ENCODE measurements at regions not wholly inside any gene's neighbourhood (a gene's known extent, or its start where the extent isn't known, plus 50 kb on each side); places are given as distances from the start of the nearest gene placed in this dataset.

GRCh38 chr15:93294896-93295295, 205.9 kb upstream of the RGMA start:
- no peak for DNase-seq

DNA sequence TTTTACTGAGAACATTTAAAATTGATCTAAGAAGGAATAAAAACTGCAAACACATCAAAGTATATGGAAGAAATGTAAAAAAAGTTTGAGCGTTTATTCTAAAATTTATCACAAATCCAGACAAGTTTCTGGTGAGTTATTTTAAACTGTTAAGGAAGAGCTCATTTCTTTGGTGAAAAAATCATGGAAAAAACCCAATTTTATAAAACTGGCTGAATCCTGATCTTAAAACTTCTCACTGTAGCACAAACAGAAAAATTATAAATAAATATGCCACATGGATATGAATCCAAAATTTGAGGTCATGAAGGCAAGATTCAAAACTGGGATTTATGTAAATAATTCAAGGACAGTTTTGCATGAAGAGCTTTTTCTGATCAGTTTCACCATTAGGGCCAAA, 205.1 kb upstream of the RGMA start:
- no peak for DNase-seq

- DNase-seq: no peak
Observed at GRCh38 chr15:93291380-93291779, 202.4 kb upstream of the RGMA start.

GRCh38 chr15:93290618-93290946, 201.6 kb upstream of the RGMA start:
- DNase-seq: no peak

- no peak for DNase-seq
Observed at GRCh38 chr15:93289941-93290617, 201.1 kb upstream of the RGMA start.

DNA sequence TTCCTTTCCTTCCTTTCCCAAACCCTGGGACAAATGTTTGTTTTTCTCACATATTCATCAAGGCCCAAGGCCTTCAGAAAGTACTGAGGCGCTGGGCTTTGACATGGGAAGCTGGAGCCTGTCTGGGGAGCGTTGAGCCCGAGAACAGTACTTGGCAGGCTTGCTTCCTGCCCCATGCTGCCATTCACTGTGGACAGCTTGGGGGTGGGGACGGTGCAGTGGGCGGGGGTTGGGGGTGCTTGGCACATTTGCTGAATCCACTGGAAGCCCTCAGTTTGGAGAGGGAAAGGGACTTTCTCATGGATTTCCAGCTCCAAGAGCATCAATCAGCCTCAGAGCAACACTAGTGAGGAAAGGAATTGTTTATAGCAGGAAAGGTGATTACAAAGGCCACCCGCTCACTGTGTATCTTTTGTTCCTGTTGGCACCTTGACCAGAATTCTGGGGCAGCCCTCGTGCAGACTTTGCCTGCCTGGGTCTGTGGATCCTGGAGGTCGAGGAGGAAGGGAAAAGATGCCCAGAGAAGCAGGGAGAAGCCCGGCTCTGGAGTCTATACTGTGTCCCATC, 199.8 kb upstream of the RGMA start:
- no peak for DNase-seq

GRCh38 chr15:93286446-93286845, 197.4 kb upstream of the RGMA start:
- no peak for DNase-seq

- no peak for DNase-seq
Observed at GRCh38 chr15:93283854-93284253, 194.8 kb upstream of the RGMA start.

GRCh38 chr15:93282808-93283207, 193.8 kb upstream of the RGMA start:
- no peak for DNase-seq

- no peak for DNase-seq
Observed at GRCh38 chr15:93278783-93279182, 189.8 kb upstream of the RGMA start.

GRCh38 chr15:93278006-93278405, 189.0 kb upstream of the RGMA start:
- DNase-seq: no peak

GRCh38 chr15:93274257-93274656, 185.2 kb upstream of the RGMA start:
- no peak for DNase-seq

DNA sequence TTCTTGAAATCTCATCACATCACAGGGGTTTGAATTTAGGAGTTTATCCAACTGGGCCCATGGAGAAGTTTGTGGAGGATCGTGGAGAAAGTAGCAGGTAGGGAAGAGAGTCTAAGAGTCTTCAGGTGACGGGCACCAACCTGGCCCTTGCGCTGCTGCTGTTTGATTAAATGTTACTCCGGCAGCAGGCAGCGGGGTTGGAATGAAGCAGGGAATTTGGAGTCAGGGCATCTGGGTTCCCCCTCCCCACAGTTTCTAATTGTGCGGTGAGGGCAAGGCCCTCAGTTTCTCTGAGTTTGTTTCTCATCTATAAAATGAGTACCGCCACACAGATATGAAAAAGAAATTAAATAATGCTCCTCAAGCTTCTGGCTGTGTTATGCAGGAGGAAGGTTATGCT, 182.9 kb upstream of the RGMA start:
- no peak for DNase-seq

DNA sequence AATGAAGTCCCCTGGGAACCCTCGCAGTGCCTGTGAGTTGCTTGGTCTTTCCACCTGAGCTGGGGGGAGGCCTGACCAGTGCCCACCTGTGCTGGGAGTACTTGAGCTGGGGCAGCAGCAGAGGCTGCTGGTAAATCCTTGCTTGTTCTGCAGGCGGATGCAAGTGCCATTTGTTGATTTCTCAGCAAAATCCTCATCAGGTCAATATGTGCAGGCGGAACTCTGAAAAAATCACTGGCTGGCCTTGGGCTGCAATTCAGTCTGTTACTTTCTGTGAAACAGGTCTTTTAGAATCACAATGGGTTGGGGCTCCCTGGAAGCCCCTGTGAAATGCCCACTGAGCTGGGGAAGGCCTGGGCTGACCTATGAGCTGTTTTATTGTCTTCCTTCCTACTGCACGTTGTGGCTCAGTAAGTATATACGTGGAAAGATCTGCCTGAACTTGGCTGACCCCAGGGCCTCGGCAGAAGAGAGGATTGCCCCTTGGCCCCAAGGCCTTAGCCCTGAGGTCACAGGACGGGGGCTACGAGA, 182.0 kb upstream of the RGMA start:
- no peak for DNase-seq

DNA sequence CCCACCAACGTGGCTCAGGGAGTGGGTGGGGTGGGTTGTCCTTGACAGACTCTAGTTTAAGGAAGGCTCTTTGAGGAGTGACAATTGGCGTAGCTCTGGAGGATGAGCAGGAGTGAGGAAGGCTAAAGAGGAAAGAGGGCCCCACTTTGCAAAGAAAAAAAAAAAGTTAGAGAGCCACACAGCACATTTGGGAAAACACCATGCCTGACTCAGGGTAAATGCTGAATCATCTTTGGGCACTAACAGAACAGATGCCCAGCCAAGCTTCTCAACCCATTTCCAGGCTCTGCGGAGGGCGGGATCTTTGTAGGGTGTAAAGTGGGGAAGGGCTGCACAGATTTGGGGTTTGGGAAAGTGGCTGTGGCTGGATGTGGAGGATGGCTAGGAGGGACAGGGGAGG, 179.1 kb upstream of the RGMA start:
- no peak for DNase-seq

DNA sequence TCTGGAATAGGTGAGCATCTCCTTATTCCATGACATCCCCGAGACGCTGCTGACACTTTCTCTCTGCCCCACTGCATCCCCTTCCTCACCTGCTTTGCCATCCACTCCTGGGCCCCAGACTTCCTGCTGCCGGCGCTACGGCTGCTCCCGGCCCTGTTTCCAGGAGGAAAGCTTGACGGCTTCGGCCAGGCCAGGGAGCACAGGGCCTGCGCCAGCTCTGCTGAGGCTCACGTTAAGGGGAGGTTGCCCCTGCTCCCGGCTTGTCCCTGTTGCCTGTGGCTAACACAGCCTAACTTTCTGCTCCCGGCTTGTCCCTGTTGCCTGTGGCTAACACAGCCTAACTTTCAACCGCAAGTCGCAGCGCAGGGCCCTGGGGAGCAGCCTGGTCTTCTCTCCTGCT, 177.3 kb upstream of the RGMA start:
- DNase-seq: no peak

DNA sequence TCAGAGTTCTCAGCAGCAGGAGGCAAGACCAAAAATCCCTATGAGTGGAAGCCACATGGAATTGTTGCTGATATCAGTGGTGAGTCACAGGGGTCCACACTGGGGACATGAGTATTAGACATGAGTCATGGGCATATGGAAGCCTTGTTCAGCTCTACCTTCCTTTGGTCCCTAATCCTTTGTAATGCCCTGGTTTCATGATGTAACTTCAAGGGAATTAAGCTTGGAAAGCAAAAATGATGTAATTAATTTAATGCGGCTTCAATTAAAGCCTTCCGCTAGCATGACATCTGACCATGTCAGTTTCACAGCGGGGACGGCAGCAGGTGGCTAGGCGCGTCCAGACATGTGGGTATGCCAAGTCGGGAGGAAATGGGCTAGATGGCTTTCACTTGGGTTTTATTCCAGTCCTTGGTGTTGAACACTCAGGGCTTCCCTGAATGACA, 176.1 kb upstream of the RGMA start:
- DNase-seq: no peak

- no peak for DNase-seq
Observed at GRCh38 chr15:93261845-93262244, 172.8 kb upstream of the RGMA start.

DNA sequence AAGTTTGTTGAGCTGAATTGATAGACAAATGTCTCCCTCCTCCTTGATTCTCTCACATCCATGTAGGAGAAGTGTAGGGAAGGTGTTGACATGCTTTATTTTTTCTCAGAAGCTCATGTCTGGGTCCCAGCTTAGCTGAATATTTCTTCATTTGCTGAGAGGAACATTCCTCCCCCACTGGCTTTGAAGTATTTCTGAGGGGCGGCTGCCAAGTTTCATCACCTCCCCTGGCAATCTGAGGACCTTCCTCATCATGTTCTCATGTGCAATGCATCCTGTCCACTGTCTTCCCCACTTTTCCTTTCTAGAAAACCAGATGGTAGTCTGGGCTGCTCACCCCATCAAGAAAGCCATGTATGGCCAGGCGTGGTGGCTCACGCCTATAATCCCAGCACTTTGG, 168.9 kb upstream of the RGMA start:
- DNase-seq: no peak

GRCh38 chr15:93253681-93254080, 164.7 kb upstream of the RGMA start:
- no peak for DNase-seq

DNA sequence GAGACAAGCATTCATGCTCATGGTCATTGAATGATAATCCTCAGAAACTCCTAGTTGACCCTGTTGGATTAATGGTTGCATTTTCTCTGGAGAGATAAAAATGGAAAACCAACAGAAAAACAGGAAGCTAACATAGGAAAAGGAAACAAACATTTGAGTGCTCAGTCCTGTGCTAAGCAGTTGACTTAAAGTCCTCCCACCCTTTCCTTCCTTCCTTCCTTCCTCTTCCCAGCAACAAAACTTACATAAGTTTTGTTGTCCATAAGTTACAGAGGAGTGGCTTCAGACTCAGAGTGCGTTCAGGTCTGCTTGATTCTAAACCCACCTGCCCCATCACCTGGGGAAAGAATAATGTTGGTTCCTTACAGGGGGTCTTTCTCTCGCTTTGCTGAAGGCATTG, 163.8 kb upstream of the RGMA start:
- no peak for DNase-seq

DNA sequence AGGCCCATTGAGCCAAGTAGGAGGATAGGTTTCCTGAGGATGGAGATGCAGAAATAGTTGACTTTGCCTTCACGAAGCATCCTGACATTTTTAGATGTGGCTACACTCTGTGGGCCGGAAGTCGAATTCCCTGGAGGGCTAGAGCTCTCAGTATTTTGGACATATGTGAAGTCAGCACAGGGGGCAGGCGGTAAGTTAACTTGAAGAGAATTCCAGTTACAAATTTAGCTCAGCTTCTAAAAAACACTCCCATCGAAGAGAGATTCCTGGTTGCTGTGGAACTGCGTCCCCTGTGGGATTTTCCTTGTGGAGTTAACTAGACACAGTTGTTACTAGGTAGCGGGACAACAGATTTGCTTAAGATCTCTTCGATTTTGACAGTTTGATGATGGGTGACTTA, 161.9 kb upstream of the RGMA start:
- no peak for DNase-seq

DNA sequence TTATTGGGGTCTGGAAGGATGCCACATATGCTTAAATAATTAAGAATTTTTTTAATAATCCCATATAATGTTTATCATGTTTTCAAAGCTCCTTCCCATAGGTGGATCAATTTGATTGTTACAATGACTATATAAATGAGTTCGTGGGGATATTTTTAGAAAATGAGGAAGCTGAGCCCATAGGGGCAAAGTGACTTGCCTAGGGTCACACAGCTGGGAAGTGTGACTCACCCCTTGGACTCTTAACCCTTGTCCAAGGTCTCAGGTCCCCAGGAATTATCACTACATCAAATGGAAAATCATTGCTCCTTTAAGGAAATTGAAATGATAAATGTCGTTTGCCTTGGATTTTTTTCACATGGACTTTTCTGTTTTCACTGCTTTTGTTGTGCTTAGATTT, 161.2 kb upstream of the RGMA start:
- no peak for DNase-seq

DNA sequence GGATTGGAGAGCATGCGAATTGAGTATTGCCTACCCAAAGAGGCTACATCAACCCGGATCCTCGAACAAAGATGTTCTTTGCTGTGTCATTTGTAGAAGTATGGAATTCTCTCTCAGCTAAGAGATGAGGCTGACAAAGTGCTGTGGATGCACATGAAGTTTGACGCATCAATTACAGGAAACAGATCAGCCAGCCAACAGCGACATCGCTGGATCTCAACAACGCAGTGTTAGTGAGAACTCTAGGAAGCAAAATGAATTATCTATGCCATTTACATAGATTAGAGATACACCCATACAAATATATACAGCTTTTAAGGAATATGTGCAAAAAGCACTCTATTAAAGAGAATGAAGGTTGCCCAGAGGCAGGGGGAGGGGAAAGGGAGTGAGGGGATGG, 160.6 kb upstream of the RGMA start:
- DNase-seq: no peak

GRCh38 chr15:93247466-93248121, 158.6 kb upstream of the RGMA start:
- no peak for DNase-seq
